ENCODE measurements at regions not wholly inside any gene's neighbourhood (a gene's known extent, or its start where the extent isn't known, plus 50 kb on each side); places are given as distances from the start of the nearest gene placed in this dataset.

GRCh38 chr13:21987793-21988192 lies 316.9 kb downstream of the FGF9 start (continued):
- TF ChIP-seq NFIX (CRISPR knock-in tag; IDR thresholded peaks at IDR 0.05; ENCODE audit: low read depth) = no peak
- TF ChIP-seq FOXJ2 (tag; IDR thresholded peaks at IDR 0.05) = no peak
- TF ChIP-seq KLF10 (CRISPR knock-in tag; IDR thresholded peaks at IDR 0.05) = no peak
- no peak for TF ChIP-seq HDAC8 (tag; IDR thresholded peaks at IDR 0.05)
- TF ChIP-seq U2AF1 (optimal IDR thresholded peaks at IDR 0.05; ENCODE audit: low read depth, low read length) = no peak
- TF ChIP-seq BRD4 (IDR thresholded peaks at IDR 0.05) = no peak
- no peak for TF ChIP-seq ZNF175 (CRISPR knock-in tag; IDR thresholded peaks at IDR 0.05; ENCODE audit: low read depth)
- no peak for TF ChIP-seq ZNF143 (CRISPR knock-in tag; IDR thresholded peaks at IDR 0.05)
- TF ChIP-seq FOXJ3 (CRISPR knock-in tag; IDR thresholded peaks at IDR 0.05) = no peak
- no peak for TF ChIP-seq ZNF444 (CRISPR knock-in tag; IDR thresholded peaks at IDR 0.05)
- no peak for TF ChIP-seq NR4A1 (CRISPR knock-in tag; IDR thresholded peaks at IDR 0.05)
- TF ChIP-seq NR4A1 (tag; IDR thresholded peaks at IDR 0.05) = no peak
- TF ChIP-seq ZNF764 (CRISPR knock-in tag; IDR thresholded peaks at IDR 0.05; ENCODE audit: low read depth) = no peak
- TF ChIP-seq SOX6 (IDR thresholded peaks at IDR 0.05) = peak; percentile 80
- TF ChIP-seq BACH1 (tag; IDR thresholded peaks at IDR 0.05) = no peak
- TF ChIP-seq ZNF408 (CRISPR knock-in tag; IDR thresholded peaks at IDR 0.05; ENCODE audit: low read depth) = no peak
- no peak for TF ChIP-seq PURB (CRISPR knock-in tag; IDR thresholded peaks at IDR 0.05; ENCODE audit: low read depth)
- TF ChIP-seq ZNF695 (CRISPR knock-in tag; IDR thresholded peaks at IDR 0.05) = no peak
- TF ChIP-seq POLR2AphosphoS5 (IDR thresholded peaks at IDR 0.05; ENCODE audit: control insufficient read depth, insufficient read depth, low read depth, low read length) = no peak
- TF ChIP-seq SAFB2 (IDR thresholded peaks at IDR 0.05; ENCODE audit: borderline replicate concordance, low read depth, low read length, severe bottlenecking) = no peak
- no peak for TF ChIP-seq ZZZ3 (IDR thresholded peaks at IDR 0.05)
- no peak for TF ChIP-seq AFF4 (CRISPR knock-in tag; IDR thresholded peaks at IDR 0.05)
- no peak for TF ChIP-seq TFAM (CRISPR knock-in tag; conservative IDR thresholded peaks at IDR 0.05)
- TF ChIP-seq HOMEZ (CRISPR knock-in tag; IDR thresholded peaks at IDR 0.05) = no peak
- no peak for TF ChIP-seq ZNF354B (CRISPR knock-in tag; IDR thresholded peaks at IDR 0.05)
